ENCODE measurements at regions not wholly inside any gene's neighbourhood (a gene's known extent, or its start where the extent isn't known, plus 50 kb on each side); places are given as distances from the start of the nearest gene placed in this dataset.

GRCh38 chr2:224135881-224136280 lies 96.8 kb upstream of the SERPINE2 start:
- 85 to 89% methylated on average over 5 of the region's 5 CpGs for WGBS, 2 donors
- no peak overlapping the region for H3K27ac ChIP-seq
- TF ChIP-seq CTCF (IDR thresholded peaks at IDR 0.05): no peak
- intact Hi-C loops (cut with DNase I): no loop called here
- peaks cover 0 to 4% (median 0%) of the 10 kb centered on the region in 7 donors for H3K27me3 ChIP-seq
- H3K4me3 ChIP-seq: no peak overlapping the region
- H3K9me3 ChIP-seq: no peaks in the 10 kb centered on the region
- ATAC-seq (no peak), DNase-seq (no peak)
- no peaks in the 10 kb centered on the region for H3K4me1 ChIP-seq
- no peaks in the 10 kb centered on the region for H3K36me3 ChIP-seq

- intact Hi-C loops (cut with DNase I): loop anchor here in 1 of 10 donors (5.0 kb wide), 1 partner anchor 52 kb away; no protein-coding TSS in a partner anchor
- H3K27ac ChIP-seq: no peak overlapping the region
- WGBS, 2 donors: 90 to 92% methylated on average over 4 of the region's 4 CpGs
- no peak overlapping the region for H3K4me3 ChIP-seq
- no peak for ATAC-seq
- no peaks in the 10 kb centered on the region for H3K9me3 ChIP-seq
- no peaks in the 10 kb centered on the region for H3K4me1 ChIP-seq
- H3K36me3 ChIP-seq: no peaks in the 10 kb centered on the region
- TF ChIP-seq CTCF (IDR thresholded peaks at IDR 0.05): no peak
- no peak for DNase-seq
- H3K27me3 ChIP-seq: peaks cover 0 to 4% (median 0%) of the 10 kb centered on the region in 7 donors
Observed at GRCh38 chr2:224134003-224134734, 95.1 kb upstream of the SERPINE2 start.

- H3K9me3 ChIP-seq: no peaks in the 10 kb centered on the region
- ATAC-seq: no peak
- peaks cover 0 to 4% (median 0%) of the 10 kb centered on the region in 7 donors for H3K27me3 ChIP-seq
- no peak overlapping the region for H3K4me3 ChIP-seq
- 72 to 74% methylated on average over 4 of the region's 4 CpGs for WGBS, 2 donors
- H3K4me1 ChIP-seq: peaks cover 0 to 6% (median 0%) of the 10 kb centered on the region in 9 donors
- TF ChIP-seq CTCF (IDR thresholded peaks at IDR 0.05): no peak
- intact Hi-C loops (cut with DNase I): loop anchor here in 1 of 10 donors (5.0 kb wide), 1 partner anchor 51 kb away; no protein-coding TSS in a partner anchor
- no peaks in the 10 kb centered on the region for H3K36me3 ChIP-seq
- H3K27ac ChIP-seq: no peak overlapping the region
- no peak for DNase-seq
Observed at GRCh38 chr2:224133387-224133786, 94.3 kb upstream of the SERPINE2 start.

- WGBS, 2 donors: 24 to 42% methylated on average over 5 of the region's 5 CpGs
- no peak for DNase-seq
- no peak for TF ChIP-seq CTCF (IDR thresholded peaks at IDR 0.05)
- no peaks in the 10 kb centered on the region for H3K36me3 ChIP-seq
- peaks cover 0 to 10% (median 0%) of the 10 kb centered on the region in 11 donors for H3K9me3 ChIP-seq
- H3K4me1 ChIP-seq: peaks cover 0 to 31% (median 0%) of the 10 kb centered on the region in 9 donors
- peak in 1 of 8 donors; percentile 18 for ATAC-seq
- H3K4me3 ChIP-seq: no peak overlapping the region
- H3K27ac ChIP-seq: peak overlapping the region in 5 of 10 donors; percentile 6 to 74 (median 61)
- intact Hi-C loops (cut with DNase I): no loop called here
- peaks cover 0 to 4% (median 0%) of the 10 kb centered on the region in 7 donors for H3K27me3 ChIP-seq
Observed at GRCh38 chr2:224127871-224128501, 88.9 kb upstream of the SERPINE2 start.
